ENCODE measurements at regions not wholly inside any gene's neighbourhood (a gene's known extent, or its start where the extent isn't known, plus 50 kb on each side); places are given as distances from the start of the nearest gene placed in this dataset.

DNA sequence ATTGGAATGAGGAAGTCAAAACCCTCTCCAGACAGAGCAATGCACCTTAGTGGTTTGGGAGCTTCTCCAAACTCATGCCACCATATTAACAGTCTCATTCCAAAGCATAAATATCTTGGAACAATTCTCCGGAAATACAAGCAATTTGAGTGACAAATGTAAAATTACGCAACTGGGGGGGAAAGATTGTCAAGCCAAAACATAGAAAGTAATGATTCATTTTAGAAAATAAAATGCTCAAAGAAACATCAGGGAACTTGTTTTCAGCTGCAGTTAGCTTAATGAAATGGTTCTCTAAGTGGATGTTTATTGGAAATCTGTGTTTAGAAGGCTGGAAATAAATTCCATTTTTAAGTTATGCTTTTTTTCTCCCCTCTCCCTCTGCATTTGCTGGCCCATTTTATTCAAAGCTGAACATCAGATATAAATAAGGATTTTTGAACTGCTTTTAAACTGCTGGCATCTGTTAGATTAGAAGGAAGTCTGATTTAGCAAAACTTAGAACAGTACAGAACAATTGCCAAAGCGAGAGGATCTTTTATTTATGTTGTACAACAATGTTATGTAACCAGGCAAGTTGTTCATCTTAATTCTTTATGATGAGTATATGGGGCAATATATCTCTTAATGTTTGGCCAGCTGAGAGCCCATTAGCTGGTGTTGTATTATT lies 551.9 kb downstream of the PRELID2 start:
- POLR2A ChIA-PET: no interaction called here
- CTCF ChIA-PET: no interaction called here
- Histone ChIP-seq H3K9me3 (ENCODE audit: control insufficient read depth, insufficient read depth, low read depth, low read length) (no peaks in the 10 kb centered on the region), H3K4me3 (ENCODE audit: low read depth in 2 of 2, low read length in 2 of 2) (no peak overlapping the region), H3K27me3 (ENCODE audit: control insufficient read depth, insufficient read depth, low read length) (peaks cover 7% of the 10 kb centered on the region), H3K36me3 (ENCODE audit: control insufficient read depth, insufficient read depth, low read length) (no peaks in the 10 kb centered on the region), H3K27ac (ENCODE audit: low read length) (no peak overlapping the region), H3K4me1 (ENCODE audit: control insufficient read depth, insufficient read depth, low read length) (no peaks in the 10 kb centered on the region)
- DNase-seq (ENCODE audit: low read depth, low spot score) (no peak), ATAC-seq (no peak)
- no TSS peak for BruUV-seq (replicated peaks)
- intact Hi-C loops (cut with micrococcal nuclease; ENCODE audit: unreplicated experiment) (no loop called here), in situ Hi-C loops (cut with HindIII; ENCODE audit: low pct_unique_long_range_greater_than_20kb, low sequenced_read_pairs) (no loop called here)
- TF ChIP-seq POLR2AphosphoS5 (IDR thresholded peaks at IDR 0.05; ENCODE audit: low read depth, low read length) (no peak), TCF7L2 (IDR thresholded peaks at IDR 0.05; ENCODE audit: low read depth, low read length) (no peak), SIN3A (IDR thresholded peaks at IDR 0.05; ENCODE audit: borderline replicate concordance, insufficient read depth, low read depth, low read length) (no peak)
- TF ChIP-seq, protein P1, sequence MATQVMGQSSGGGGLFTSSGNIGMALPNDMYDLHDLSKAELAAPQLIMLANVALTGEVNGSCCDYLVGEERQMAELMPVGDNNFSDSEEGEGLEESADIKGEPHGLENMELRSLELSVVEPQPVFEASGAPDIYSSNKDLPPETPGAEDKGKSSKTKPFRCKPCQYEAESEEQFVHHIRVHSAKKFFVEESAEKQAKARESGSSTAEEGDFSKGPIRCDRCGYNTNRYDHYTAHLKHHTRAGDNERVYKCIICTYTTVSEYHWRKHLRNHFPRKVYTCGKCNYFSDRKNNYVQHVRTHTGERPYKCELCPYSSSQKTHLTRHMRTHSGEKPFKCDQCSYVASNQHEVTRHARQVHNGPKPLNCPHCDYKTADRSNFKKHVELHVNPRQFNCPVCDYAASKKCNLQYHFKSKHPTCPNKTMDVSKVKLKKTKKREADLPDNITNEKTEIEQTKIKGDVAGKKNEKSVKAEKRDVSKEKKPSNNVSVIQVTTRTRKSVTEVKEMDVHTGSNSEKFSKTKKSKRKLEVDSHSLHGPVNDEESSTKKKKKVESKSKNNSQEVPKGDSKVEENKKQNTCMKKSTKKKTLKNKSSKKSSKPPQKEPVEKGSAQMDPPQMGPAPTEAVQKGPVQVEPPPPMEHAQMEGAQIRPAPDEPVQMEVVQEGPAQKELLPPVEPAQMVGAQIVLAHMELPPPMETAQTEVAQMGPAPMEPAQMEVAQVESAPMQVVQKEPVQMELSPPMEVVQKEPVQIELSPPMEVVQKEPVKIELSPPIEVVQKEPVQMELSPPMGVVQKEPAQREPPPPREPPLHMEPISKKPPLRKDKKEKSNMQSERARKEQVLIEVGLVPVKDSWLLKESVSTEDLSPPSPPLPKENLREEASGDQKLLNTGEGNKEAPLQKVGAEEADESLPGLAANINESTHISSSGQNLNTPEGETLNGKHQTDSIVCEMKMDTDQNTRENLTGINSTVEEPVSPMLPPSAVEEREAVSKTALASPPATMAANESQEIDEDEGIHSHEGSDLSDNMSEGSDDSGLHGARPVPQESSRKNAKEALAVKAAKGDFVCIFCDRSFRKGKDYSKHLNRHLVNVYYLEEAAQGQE (IDR thresholded peaks at IDR 0.05; ENCODE audit: insufficient read depth in 1 of 2, low read depth in 2 of 2, low read length in 1 of 2): no peak
- TF ChIP-seq, protein P2, sequence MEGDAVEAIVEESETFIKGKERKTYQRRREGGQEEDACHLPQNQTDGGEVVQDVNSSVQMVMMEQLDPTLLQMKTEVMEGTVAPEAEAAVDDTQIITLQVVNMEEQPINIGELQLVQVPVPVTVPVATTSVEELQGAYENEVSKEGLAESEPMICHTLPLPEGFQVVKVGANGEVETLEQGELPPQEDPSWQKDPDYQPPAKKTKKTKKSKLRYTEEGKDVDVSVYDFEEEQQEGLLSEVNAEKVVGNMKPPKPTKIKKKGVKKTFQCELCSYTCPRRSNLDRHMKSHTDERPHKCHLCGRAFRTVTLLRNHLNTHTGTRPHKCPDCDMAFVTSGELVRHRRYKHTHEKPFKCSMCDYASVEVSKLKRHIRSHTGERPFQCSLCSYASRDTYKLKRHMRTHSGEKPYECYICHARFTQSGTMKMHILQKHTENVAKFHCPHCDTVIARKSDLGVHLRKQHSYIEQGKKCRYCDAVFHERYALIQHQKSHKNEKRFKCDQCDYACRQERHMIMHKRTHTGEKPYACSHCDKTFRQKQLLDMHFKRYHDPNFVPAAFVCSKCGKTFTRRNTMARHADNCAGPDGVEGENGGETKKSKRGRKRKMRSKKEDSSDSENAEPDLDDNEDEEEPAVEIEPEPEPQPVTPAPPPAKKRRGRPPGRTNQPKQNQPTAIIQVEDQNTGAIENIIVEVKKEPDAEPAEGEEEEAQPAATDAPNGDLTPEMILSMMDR (IDR thresholded peaks at IDR 0.05): no peak

DNA sequence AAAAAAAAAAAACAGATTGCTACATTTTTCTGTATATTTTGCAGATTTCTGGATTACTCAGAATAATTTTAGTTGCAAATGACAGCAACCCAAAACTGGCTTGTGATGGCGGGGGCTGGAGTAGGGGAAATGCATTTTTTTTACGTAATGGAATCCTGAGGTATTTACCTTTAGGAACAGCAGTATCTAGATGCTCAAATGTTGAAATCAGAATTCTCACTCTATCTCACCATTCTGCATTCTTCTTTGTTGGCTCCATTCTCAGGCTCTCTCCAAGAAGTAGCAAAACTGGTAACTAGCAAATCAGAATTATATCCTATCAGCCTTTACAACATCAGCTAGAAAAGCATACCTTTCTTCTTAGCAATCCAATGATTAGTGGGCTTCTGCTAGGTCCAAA lies 554.3 kb downstream of the PRELID2 start:
- peaks cover 7% of the 10 kb centered on the region for H3K27me3 ChIP-seq (ENCODE audit: control insufficient read depth, insufficient read depth, low read length)
- H3K27ac ChIP-seq (ENCODE audit: low read length): no peak overlapping the region
- in situ Hi-C loops (cut with HindIII; ENCODE audit: low pct_unique_long_range_greater_than_20kb, low sequenced_read_pairs) (no loop called here), intact Hi-C loops (cut with micrococcal nuclease; ENCODE audit: unreplicated experiment) (no loop called here)
- DNase-seq (ENCODE audit: low read depth, low spot score) (no peak), ATAC-seq (no peak)
- TF ChIP-seq, protein P1 (IDR thresholded peaks at IDR 0.05; ENCODE audit: insufficient read depth in 1 of 2, low read depth in 2 of 2, low read length in 1 of 2): no peak
- TF ChIP-seq SIN3A (IDR thresholded peaks at IDR 0.05; ENCODE audit: borderline replicate concordance, insufficient read depth, low read depth, low read length): no peak
- H3K9me3 ChIP-seq (ENCODE audit: control insufficient read depth, insufficient read depth, low read depth, low read length): no peaks in the 10 kb centered on the region
- BruUV-seq (replicated peaks): no TSS peak
- CTCF ChIA-PET: no interaction called here
- no peaks in the 10 kb centered on the region for H3K36me3 ChIP-seq (ENCODE audit: control insufficient read depth, insufficient read depth, low read length)
- H3K4me3 ChIP-seq (ENCODE audit: low read depth in 2 of 2, low read length in 2 of 2): no peak overlapping the region
- H3K4me1 ChIP-seq (ENCODE audit: control insufficient read depth, insufficient read depth, low read length): no peaks in the 10 kb centered on the region
- POLR2A ChIA-PET: no interaction called here
